ENCODE measurements at regions not wholly inside any gene's neighbourhood (a gene's known extent, or its start where the extent isn't known, plus 50 kb on each side); places are given as distances from the start of the nearest gene placed in this dataset.

DNA sequence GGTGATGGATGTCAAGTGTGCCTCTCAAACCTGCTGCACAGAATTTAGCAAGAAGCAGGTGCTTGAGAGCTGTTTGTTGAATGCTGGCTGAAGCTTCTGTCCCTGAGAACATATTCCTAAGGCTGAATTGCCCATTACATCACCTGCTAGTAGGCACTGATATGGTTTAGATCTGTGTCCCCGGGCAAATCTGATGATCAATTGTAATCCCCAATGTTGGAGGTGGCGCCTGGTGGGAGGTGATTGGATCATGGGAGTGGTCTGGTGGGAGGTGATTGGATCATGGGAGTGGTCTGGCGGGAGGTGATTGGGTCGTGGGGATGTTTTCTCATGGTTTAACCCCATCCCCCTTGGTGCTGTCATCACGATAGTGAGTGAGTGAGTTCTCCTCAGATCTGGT, 128.0 kb downstream of the HRH4 start:
- no peaks in the 10 kb centered on the region for H3K23me2 ChIP-seq (ENCODE audit: low read depth, low read length)
- no peak overlapping the region for H3K9ac ChIP-seq (replicated peaks in 1 of 4; ENCODE audit: extremely low read depth in 1 of 4, low read depth in 3 of 4, low read length in 3 of 4)
- no peak overlapping the region for H2AK5ac ChIP-seq (ENCODE audit: low read depth, low read length)
- FAIRE-seq (no peak), DNase-seq (ENCODE audit: low read depth in 1 of 2, low spot score in 2 of 2) (no peak)
- no peaks in the 10 kb centered on the region for H3K27me3 ChIP-seq (replicated peaks in 1 of 4; ENCODE audit: control insufficient read depth in 3 of 4, extremely low read depth in 1 of 4, insufficient read depth in 3 of 4, low read length in 3 of 4)
- H3K36me3 ChIP-seq (ENCODE audit: control insufficient read depth in 2 of 4, insufficient read depth in 4 of 4, low read length in 3 of 4), result no peaks in the 10 kb centered on the region
- no peaks in the 10 kb centered on the region for H3K79me2 ChIP-seq (ENCODE audit: control insufficient read depth in 1 of 2, insufficient read depth in 2 of 2, low read length in 2 of 2)
- no peak overlapping the region for H2AFZ ChIP-seq (ENCODE audit: low read length)
- no peak overlapping the region for H4K91ac ChIP-seq (replicated peaks; ENCODE audit: insufficient read length, low read length)
- no peak overlapping the region for H3K27ac ChIP-seq (ENCODE audit: low read depth, low read length)
- CTCF ChIA-PET (ENCODE audit: partially characterized antibody), result interaction anchor here (0.9 to 1.0 kb wide), 2 partner anchors 45 to 139 kb away, joined by 3 to 6 read pairs; no protein-coding TSS in a partner anchor
- H4K8ac ChIP-seq (ENCODE audit: extremely low read depth, insufficient read depth, low read length), result no peak overlapping the region
- no peak overlapping the region for H4K5ac ChIP-seq (ENCODE audit: insufficient read length, low read depth, low read length)
- 86% methylated on average over 5 of the region's 5 CpGs; no CpG with 5 or more reads in 1 of the 2 experiments for WGBS, 2 experiments (ENCODE audit: extremely low coverage in 1 of 2, insufficient coverage in 1 of 2, insufficient read length in 1 of 2, insufficient replicate concordance in 2 of 2, low coverage in 1 of 2, low lambda C conversion rate in 2 of 2, missing lambda C conversion rate in 1 of 2)
- TF ChIP-seq ASH2L (IDR thresholded peaks at IDR 0.05; ENCODE audit: low read length), result no peak
- no peak for TF ChIP-seq GTF2F1 (IDR thresholded peaks at IDR 0.05; ENCODE audit: borderline replicate concordance, low read depth, low read length)
- TF ChIP-seq RXRA (IDR thresholded peaks at IDR 0.05; ENCODE audit: insufficient read depth, low read depth, low read length), result no peak
- no peak for TF ChIP-seq JUND (IDR thresholded peaks at IDR 0.05; ENCODE audit: low read length)
- TF ChIP-seq SUZ12 (IDR thresholded peaks at IDR 0.05; ENCODE audit: low read length), result no peak
- no peak for TF ChIP-seq CHD1 (IDR thresholded peaks at IDR 0.05; ENCODE audit: low read depth, low read length)
- TF ChIP-seq HDAC2 (IDR thresholded peaks at IDR 0.05; ENCODE audit: borderline replicate concordance in 1 of 2, low read depth in 2 of 2, low read length in 2 of 2), result no peak
- H2BK15ac ChIP-seq (ENCODE audit: low read length), result no peak overlapping the region
- no peak overlapping the region for H2BK20ac ChIP-seq (ENCODE audit: low read length)
- no peak overlapping the region for H3K4me3 ChIP-seq (ENCODE audit: extremely low read depth in 1 of 4, insufficient read depth in 2 of 4, low read depth in 3 of 4, low read length in 4 of 4)
- no peak overlapping the region for H3K14ac ChIP-seq (ENCODE audit: insufficient read length)
- H3K4ac ChIP-seq (replicated peaks; ENCODE audit: insufficient read length, low read depth, low read length), result no peak overlapping the region
- no peak overlapping the region for H3K23ac ChIP-seq (ENCODE audit: insufficient read length)
- no peaks in the 10 kb centered on the region for H3K79me1 ChIP-seq (ENCODE audit: low read depth, low read length)
- no peak overlapping the region for H3K18ac ChIP-seq (ENCODE audit: extremely low read depth, low read length)
- peaks cover 4 to 16% (median 15%) of the 10 kb centered on the region in 4 experiments; a peak in 6 of 7 replicates for H3K4me1 ChIP-seq (replicated peaks in 1 of 4; ENCODE audit: control insufficient read depth in 3 of 4, insufficient read depth in 4 of 4, low read length in 3 of 4)
- H2BK5ac ChIP-seq (ENCODE audit: low read depth, low read length), result no peak overlapping the region
- no peak overlapping the region for H3K56ac ChIP-seq (replicated peaks; ENCODE audit: insufficient read length, low read depth, low read length)
- no peak overlapping the region for H2BK120ac ChIP-seq (replicated peaks; ENCODE audit: low read depth, low read length)
- POLR2A ChIA-PET (ENCODE audit: partially characterized antibody), result no interaction called here
- H3K9me3 ChIP-seq (ENCODE audit: insufficient read depth in 2 of 2, low read depth in 1 of 2, low read length in 1 of 2), result no peaks in the 10 kb centered on the region
- no peak overlapping the region for H3K4me2 ChIP-seq (ENCODE audit: insufficient read depth in 1 of 2, low read depth in 2 of 2, low read length in 2 of 2)
- peak overlapping the region; percentile 21; the same call in 1 of the 2 replicates for H2BK12ac ChIP-seq (ENCODE audit: low read depth, low read length)
- H4K20me1 ChIP-seq (replicated peaks in 1 of 2; ENCODE audit: control insufficient read depth in 1 of 2, insufficient read depth in 2 of 2, low read length in 2 of 2), result no peaks in the 10 kb centered on the region
